Glutamatergic neuron (in vitro differentiated cells): ENCODE measurements at regions not wholly inside any gene's neighbourhood (a gene's known extent, or its start where the extent isn't known, plus 50 kb on each side); places are given as distances from the start of the nearest gene placed in this dataset.

Experiments used
- DNase-seq: peaks from one replicate; pipeline ENCODE4 v3.0.0; 2022
- H3K27ac Mint-ChIP-seq: one replicate; pipeline ENCODE4 v1.8.0; 2020; ENCODE audit warnings: mild to moderate bottlenecking, mixed read lengths, inconsistent platforms; ENCODE audit not compliant: unreplicated experiment
- H3K27me3 Mint-ChIP-seq: one replicate; pipeline ENCODE4 v1.8.0; 2020; ENCODE audit warnings: mild to moderate bottlenecking, moderate library complexity, mixed read lengths, inconsistent platforms; ENCODE audit not compliant: unreplicated experiment
- H3K36me3 Mint-ChIP-seq: one replicate; pipeline ENCODE4 v1.8.0; 2020; ENCODE audit warnings: mild to moderate bottlenecking, mixed read lengths, inconsistent platforms; ENCODE audit not compliant: unreplicated experiment
- H3K4me1 Mint-ChIP-seq: one replicate; pipeline ENCODE4 v1.8.0; 2020; ENCODE audit warnings: mild to moderate bottlenecking, low read depth, mixed read lengths, inconsistent platforms; ENCODE audit not compliant: unreplicated experiment
- H3K4me3 Mint-ChIP-seq: one replicate; pipeline ENCODE4 v1.8.0; 2020; ENCODE audit warnings: mild to moderate bottlenecking, mixed read lengths, inconsistent platforms; ENCODE audit not compliant: unreplicated experiment
- H3K9me3 Mint-ChIP-seq: one replicate; pipeline ENCODE4 v1.8.0; 2020; ENCODE audit warnings: mild to moderate bottlenecking, moderate library complexity, mixed read lengths, inconsistent platforms; ENCODE audit not compliant: unreplicated experiment
- CTCF ChIP-seq: fragments of 200-600 bp; sonication (generic); IDR thresholded peaks from one replicate; pipeline ENCODE4 v1.5.0; 2021; ENCODE audit not compliant: partially characterized antibody, unreplicated experiment

GRCh38 chr18:75812761-75813160 lies 385.3 kb upstream of the SMIM21 start:
- Mint-ChIP-seq H3K4me3 (no peak overlapping the region), H3K36me3 (peaks cover 5% of the 10 kb centered on the region), H3K27me3 (peaks cover 1% of the 10 kb centered on the region), H3K27ac (no peak overlapping the region), H3K4me1 (peaks cover 16% of the 10 kb centered on the region), H3K9me3 (no peaks in the 10 kb centered on the region)
- DNase-seq, result no peak
- no peak for TF ChIP-seq CTCF

- peaks cover 2% of the 10 kb centered on the region for H3K9me3 Mint-ChIP-seq
- peaks cover 1% of the 10 kb centered on the region for H3K27me3 Mint-ChIP-seq
- H3K27ac Mint-ChIP-seq, result no peak overlapping the region
- peaks cover 5% of the 10 kb centered on the region for H3K36me3 Mint-ChIP-seq
- no peak overlapping the region for H3K4me3 Mint-ChIP-seq
- H3K4me1 Mint-ChIP-seq, result peaks cover 16% of the 10 kb centered on the region
- DNase-seq, result no peak
- no peak for TF ChIP-seq CTCF
Measured at GRCh38 chr18:75810961-75811551, 383.6 kb upstream of the SMIM21 start.

- Mint-ChIP-seq H3K27ac (no peak overlapping the region), H3K4me1 (peaks cover 16% of the 10 kb centered on the region), H3K4me3 (no peak overlapping the region), H3K9me3 (peaks cover 2% of the 10 kb centered on the region), H3K36me3 (peaks cover 5% of the 10 kb centered on the region), H3K27me3 (peaks cover 1% of the 10 kb centered on the region)
- TF ChIP-seq CTCF, result no peak
- no peak for DNase-seq
Measured at GRCh38 chr18:75810516-75810915, 383.0 kb upstream of the SMIM21 start.

GRCh38 chr18:75809926-75810255 lies 382.4 kb upstream of the SMIM21 start:
- H3K9me3 Mint-ChIP-seq, result peaks cover 2% of the 10 kb centered on the region
- H3K4me3 Mint-ChIP-seq, result peak overlapping the region; percentile 10
- H3K27ac Mint-ChIP-seq, result no peak overlapping the region
- H3K4me1 Mint-ChIP-seq, result peaks cover 16% of the 10 kb centered on the region
- peaks cover 1% of the 10 kb centered on the region for H3K27me3 Mint-ChIP-seq
- peaks cover 4% of the 10 kb centered on the region for H3K36me3 Mint-ChIP-seq
- no peak for TF ChIP-seq CTCF
- no peak for DNase-seq

GRCh38 chr18:75809151-75809925 lies 381.8 kb upstream of the SMIM21 start:
- H3K27me3 Mint-ChIP-seq, result no peaks in the 10 kb centered on the region
- peaks cover 16% of the 10 kb centered on the region for H3K4me1 Mint-ChIP-seq
- H3K9me3 Mint-ChIP-seq, result peaks cover 2% of the 10 kb centered on the region
- peak overlapping the region; percentile 10 for H3K4me3 Mint-ChIP-seq
- no peak overlapping the region for H3K27ac Mint-ChIP-seq
- H3K36me3 Mint-ChIP-seq, result no peaks in the 10 kb centered on the region
- TF ChIP-seq CTCF, result no peak
- DNase-seq, result no peak
